22Rv1 (cell line): ENCODE measurements at regions not wholly inside any gene's neighbourhood (a gene's known extent, or its start where the extent isn't known, plus 50 kb on each side); places are given as distances from the start of the nearest gene placed in this dataset.

Experiments
- CTCF ChIP-seq: fragments of 450-650 bp; IDR thresholded peaks from 2 replicates; pipeline ENCODE4 v1.5.1; 2017; ENCODE audit warnings: mild to moderate bottlenecking
- ZFX ChIP-seq: fragments of 450-650 bp; IDR thresholded peaks from 2 replicates; pipeline ENCODE4 v1.6.1; 2017; ENCODE audit warnings: antibody characterized with exemption, borderline replicate concordance

DNA sequence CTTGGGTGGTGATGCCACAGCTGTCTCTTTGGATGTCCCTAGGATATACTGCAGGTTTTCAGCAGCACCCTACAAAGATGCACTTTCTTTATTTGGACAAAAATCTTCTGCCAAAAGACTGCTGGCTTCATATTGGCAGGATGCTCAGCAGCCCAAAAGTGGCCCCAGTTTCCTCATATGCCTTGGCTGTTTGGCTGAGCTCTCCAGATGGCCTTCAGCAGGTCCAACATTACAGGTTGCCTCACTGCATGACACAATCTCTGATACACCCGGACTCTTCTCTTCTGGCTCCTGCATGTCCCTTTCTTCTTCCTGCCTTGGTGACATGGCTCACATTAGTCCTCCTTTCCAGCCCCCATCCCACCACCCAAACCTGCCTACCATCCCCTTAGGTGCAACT lies 323.7 kb upstream of the CDH4 start:
- no peak for TF ChIP-seq CTCF
- no peak for TF ChIP-seq ZFX
